GM18909 (cell line): ENCODE measurements at regions not wholly inside any gene's neighbourhood (a gene's known extent, or its start where the extent isn't known, plus 50 kb on each side); places are given as distances from the start of the nearest gene placed in this dataset.
"Not testable (repeated sequence)": the region's sequence is repeated elsewhere in the genome, so short reads cannot be mapped to it uniquely, and the experiment has no call there.

ENCODE experiments used
- ATAC-seq: cut with Tn5 transposase; IDR thresholded peaks from one replicate; pipeline ENCODE4 v1.9.1; 2021; ENCODE audit warnings: mild to moderate bottlenecking; ENCODE audit not compliant: unreplicated experiment, poor library complexity

- ATAC-seq: not testable (repeated sequence)
Observed at GRCh38 chr2:118744682-118745181, 102.7 kb downstream of the EN1 start.

GRCh38 chr2:118738524-118739308 lies 108.7 kb downstream of the EN1 start:
- ATAC-seq: no peak

GRCh38 chr2:118738106-118738505 lies 109.3 kb downstream of the EN1 start:
- ATAC-seq: no peak

GRCh38 chr2:118737684-118738083 lies 109.8 kb downstream of the EN1 start:
- ATAC-seq: no peak

- ATAC-seq: no peak
Observed at GRCh38 chr2:118732432-118732831, 115.0 kb downstream of the EN1 start.

- no peak for ATAC-seq
Observed at GRCh38 chr2:118731413-118731812, 116.0 kb downstream of the EN1 start.

GRCh38 chr2:118730405-118730804 lies 117.0 kb downstream of the EN1 start:
- ATAC-seq: no peak

- ATAC-seq: no peak
Observed at GRCh38 chr2:118729760-118730159, 117.7 kb downstream of the EN1 start.

- ATAC-seq: no peak
Observed at GRCh38 chr2:118728984-118729383, 118.5 kb downstream of the EN1 start.

- ATAC-seq: no peak
Observed at GRCh38 chr2:118726821-118727220, 120.6 kb downstream of the EN1 start.

- no peak for ATAC-seq
Observed at GRCh38 chr2:118723394-118723793, 124.1 kb downstream of the EN1 start.

GRCh38 chr2:118722976-118723375 lies 124.5 kb downstream of the EN1 start:
- ATAC-seq: no peak

GRCh38 chr2:118721817-118722551 lies 125.5 kb downstream of the EN1 start:
- no peak for ATAC-seq

- ATAC-seq: no peak
Observed at GRCh38 chr2:118720866-118721265, 126.6 kb downstream of the EN1 start.

- no peak for ATAC-seq
Observed at GRCh38 chr2:118718921-118719320, 128.5 kb downstream of the EN1 start.

- ATAC-seq: no peak
Observed at GRCh38 chr2:118716102-118716501, 131.3 kb downstream of the EN1 start.

GRCh38 chr2:118714118-118714517 lies 133.3 kb downstream of the EN1 start:
- ATAC-seq: no peak

- no peak for ATAC-seq
Observed at GRCh38 chr2:118711603-118712002, 135.8 kb downstream of the EN1 start.

- no peak for ATAC-seq
Observed at GRCh38 chr2:118710481-118710880, 137.0 kb downstream of the EN1 start.

- no peak for ATAC-seq
Observed at GRCh38 chr2:118709786-118710185, 137.7 kb downstream of the EN1 start.

GRCh38 chr2:118706844-118707243 lies 140.6 kb downstream of the EN1 start:
- ATAC-seq: no peak

- no peak for ATAC-seq
Observed at GRCh38 chr2:118706371-118706770, 141.1 kb downstream of the EN1 start.
